Activated CD4-positive, alpha-beta T cell treated with anti-CD3 and anti-CD28 coated beads, Interleukin-2, amount 50 U/mL, for 48 hours (primary cell): ENCODE measurements at regions not wholly inside any gene's neighbourhood (a gene's known extent, or its start where the extent isn't known, plus 50 kb on each side); places are given as distances from the start of the nearest gene placed in this dataset.

Source experiments
- DNase-seq, 2 experiments: peaks; one replicate each; pipeline ENCODE4 v3.0.0-alpha.2; 2020

- DNase-seq, result no peak
Measured at GRCh38 chr2:30055548-30055947, 91.3 kb upstream of the YPEL5 start.

- no peak for DNase-seq
Measured at GRCh38 chr2:30060562-30060961, 86.2 kb upstream of the YPEL5 start.

GRCh38 chr2:30068067-30068466 is 78.7 kb upstream of the YPEL5 start:
- DNase-seq, result no peak

- DNase-seq, result peak; percentile 63 to 75
Measured at GRCh38 chr2:30072250-30072842, 74.5 kb upstream of the YPEL5 start.

- DNase-seq, result no peak
Measured at GRCh38 chr2:30073523-30073922, 73.3 kb upstream of the YPEL5 start.

- no peak for DNase-seq
Measured at GRCh38 chr2:30074023-30074422, 72.8 kb upstream of the YPEL5 start.

GRCh38 chr2:30078521-30078920 is 68.3 kb upstream of the YPEL5 start:
- DNase-seq, result no peak

- no peak for DNase-seq
Measured at GRCh38 chr2:30084915-30085314, 61.9 kb upstream of the YPEL5 start.

GRCh38 chr2:30089171-30089570 is 57.6 kb upstream of the YPEL5 start:
- no peak for DNase-seq

GRCh38 chr2:30095402-30095801 is 51.4 kb upstream of the YPEL5 start:
- DNase-seq, result no peak

GRCh38 chr2:30096451-30096850 is 50.4 kb upstream of the YPEL5 start:
- DNase-seq, result no peak
